H1 (cell line): ENCODE measurements at regions not wholly inside any gene's neighbourhood (a gene's known extent, or its start where the extent isn't known, plus 50 kb on each side); places are given as distances from the start of the nearest gene placed in this dataset.

Source experiments
- CTCF ChIA-PET: fragments of 300-600 bp; sonication (Branson Sonifier 250); formaldehyde crosslinking; loops from one replicate; lab custom pipeline; 2021; ENCODE audit not compliant: partially characterized antibody; lab: Charles Lee
- POLR2A ChIA-PET: fragments of 300-600 bp; sonication (Branson Sonifier 250); formaldehyde crosslinking; loops from one replicate; lab custom pipeline; 2021; ENCODE audit warnings: inconsistent platforms; ENCODE audit not compliant: partially characterized antibody; lab: Charles Lee
- DNase-seq, 2 experiments: peaks; one replicate each; pipeline versions ENCODE4 v3.0.0 to v3.0.0-alpha.2; 2010 to 2022; ENCODE audit warnings: low spot score in 2 of 2, low read depth in 1 of 2, mixed read lengths in 1 of 2
- FAIRE-seq: peaks from 2 replicates; lab custom pipeline; 2011; peaks lifted over from hg19 to GRCh38; lab: Jason Lieb, UNC
- H2AFZ ChIP-seq: 2 replicates; pipeline ENCODE4 v1.8.1; 2012; ENCODE audit warnings: low read length, inconsistent platforms
- H2AK5ac ChIP-seq: 2 replicates; pipeline ENCODE4 v1.6.1; 2013; ENCODE audit warnings: low read depth, low read length
- H2BK120ac ChIP-seq: replicated peaks from 2 replicates; pipeline ENCODE3; 2013; ENCODE audit warnings: low read depth, low read length, inconsistent platforms
- H2BK12ac ChIP-seq: 2 replicates; pipeline ENCODE4 v1.6.1; 2013; ENCODE audit warnings: low read depth, low read length
- H2BK15ac ChIP-seq: 2 replicates; pipeline ENCODE4 v1.6.1; 2013; ENCODE audit warnings: low read length
- H2BK20ac ChIP-seq: 2 replicates; pipeline ENCODE4 v1.6.1; 2013; ENCODE audit warnings: low read length
- H2BK5ac ChIP-seq: 2 replicates; pipeline ENCODE4 v1.6.1; 2013; ENCODE audit warnings: low read depth, low read length
- H3K14ac ChIP-seq: 2 replicates; pipeline ENCODE4 v1.6.1; 2013; ENCODE audit warnings: inconsistent platforms; ENCODE audit not compliant: insufficient read length
- H3K18ac ChIP-seq: 2 replicates; pipeline ENCODE4 v1.6.1; 2013; ENCODE audit warnings: low read length; ENCODE audit errors: extremely low read depth
- H3K23ac ChIP-seq: 2 replicates; pipeline ENCODE4 v1.6.1; 2013; ENCODE audit warnings: inconsistent platforms; ENCODE audit not compliant: insufficient read length
- H3K23me2 ChIP-seq: 2 replicates; pipeline ENCODE4 v1.6.1; 2013; ENCODE audit warnings: low read depth, low read length
- H3K27ac ChIP-seq: 2 replicates; pipeline ENCODE4 v1.6.1; 2011; ENCODE audit warnings: low read depth, low read length, inconsistent platforms
- H3K27me3 ChIP-seq, 4 experiments: replicated peaks in 1 of 4; 1 replicate in 1 of 4; 2 replicates in 3 of 4; pipeline versions ENCODE4 v1.6.1 to v1.8.1; 2011 to 2013; ENCODE audit warnings: low read length in 3 of 4, mild to moderate bottlenecking in 3 of 4, inconsistent platforms in 2 of 4, mixed read lengths in 2 of 4, moderate library complexity in 1 of 4; ENCODE audit not compliant: control insufficient read depth in 3 of 4, insufficient read depth in 3 of 4; ENCODE audit errors: extremely low read depth in 1 of 4
- H3K36me3 ChIP-seq, 4 experiments: 2 replicates each; pipeline versions ENCODE4 v1.6.1 to v1.8.1; 2011 to 2013; ENCODE audit warnings: mild to moderate bottlenecking in 4 of 4, low read length in 3 of 4, moderate library complexity in 2 of 4, control low read depth in 1 of 4, inconsistent platforms in 1 of 4; ENCODE audit not compliant: insufficient read depth in 4 of 4, control insufficient read depth in 2 of 4
- H3K4ac ChIP-seq: replicated peaks from 2 replicates; pipeline ENCODE3; 2013; ENCODE audit warnings: low read length, low read depth, mixed read lengths, inconsistent platforms; ENCODE audit not compliant: insufficient read length
- H3K4me1 ChIP-seq, 4 experiments: replicated peaks in 1 of 4; 1 replicate in 1 of 4; 2 replicates in 3 of 4; pipeline versions ENCODE4 v1.6.1 to v1.8.1; 2011 to 2013; ENCODE audit warnings: low read length in 3 of 4, inconsistent platforms in 2 of 4, mixed read lengths in 1 of 4; ENCODE audit not compliant: insufficient read depth in 4 of 4, control insufficient read depth in 3 of 4
- H3K4me2 ChIP-seq, 2 experiments: 2 replicates each; pipeline versions ENCODE4 v1.6.1 to v1.8.1; 2011 to 2013; ENCODE audit warnings: low read depth in 2 of 2, low read length in 2 of 2, control low read depth in 1 of 2, inconsistent platforms in 1 of 2, mild to moderate bottlenecking in 1 of 2; ENCODE audit not compliant: insufficient read depth in 1 of 2
- H3K4me3 ChIP-seq, 4 experiments: fragments of 200-600, 300-600 bp in 1 of 4; sonication (generic), shearing (Covaris generic), sonication (Bioruptor Twin) in 1 of 4; 2 replicates each; pipeline versions ENCODE4 v1.5.1 to v1.8.1; 2011 to 2016; ENCODE audit warnings: low read length in 4 of 4, low read depth in 3 of 4, control low read depth in 2 of 4, inconsistent platforms in 2 of 4, mild to moderate bottlenecking in 2 of 4, mixed read lengths in 1 of 4, moderate library complexity in 1 of 4; ENCODE audit not compliant: insufficient read depth in 2 of 4; ENCODE audit errors: extremely low read depth in 1 of 4
- H3K56ac ChIP-seq: replicated peaks from 2 replicates; pipeline ENCODE3; 2013; ENCODE audit warnings: low read depth, mild to moderate bottlenecking, mixed read lengths, low read length, inconsistent platforms; ENCODE audit not compliant: insufficient read length
- H3K79me1 ChIP-seq: 2 replicates; pipeline ENCODE4 v1.6.1; 2013; ENCODE audit warnings: low read depth, low read length, control low read depth
- H3K79me2 ChIP-seq, 2 experiments: 2 replicates each; pipeline versions ENCODE4 v1.6.1 to v1.8.1; 2012 to 2013; ENCODE audit warnings: low read length in 2 of 2, mild to moderate bottlenecking in 2 of 2, inconsistent platforms in 1 of 2; ENCODE audit not compliant: insufficient read depth in 2 of 2, control insufficient read depth in 1 of 2
- H3K9ac ChIP-seq, 4 experiments: replicated peaks in 1 of 4; 1 replicate in 1 of 4; 2 replicates in 3 of 4; pipeline versions ENCODE4 v1.6.1 to v1.8.1; 2011 to 2013; ENCODE audit warnings: low read depth in 3 of 4, low read length in 3 of 4, control low read depth in 2 of 4, mild to moderate bottlenecking in 2 of 4, moderate library complexity in 2 of 4, inconsistent platforms in 1 of 4; ENCODE audit errors: extremely low read depth in 1 of 4
- H3K9me3 ChIP-seq, 2 experiments: 2 replicates each; pipeline versions ENCODE4 v1.6.1 to v1.8.1; 2012 to 2013; ENCODE audit warnings: mild to moderate bottlenecking in 2 of 2, moderate library complexity in 2 of 2, control low read depth in 1 of 2, inconsistent platforms in 1 of 2, low read depth in 1 of 2, low read length in 1 of 2, mixed read lengths in 1 of 2; ENCODE audit not compliant: insufficient read depth in 2 of 2
- H4K20me1 ChIP-seq, 2 experiments: replicated peaks in 1 of 2; 2 replicates each; pipeline versions ENCODE3 to v1.8.1; 2011 to 2013; ENCODE audit warnings: inconsistent platforms in 2 of 2, low read length in 2 of 2, mild to moderate bottlenecking in 1 of 2; ENCODE audit not compliant: insufficient read depth in 2 of 2, control insufficient read depth in 1 of 2
- H4K5ac ChIP-seq: 2 replicates; pipeline ENCODE4 v1.6.1; 2013; ENCODE audit warnings: low read length, low read depth, mixed read lengths, inconsistent platforms; ENCODE audit not compliant: insufficient read length
- H4K8ac ChIP-seq: 2 replicates; pipeline ENCODE4 v1.8.0; 2013; ENCODE audit warnings: mild to moderate bottlenecking, moderate library complexity, low read length, inconsistent platforms; ENCODE audit not compliant: insufficient read depth; ENCODE audit errors: extremely low read depth
- H4K91ac ChIP-seq: replicated peaks from 2 replicates; pipeline ENCODE3; 2013; ENCODE audit warnings: low read length, mixed read lengths, inconsistent platforms; ENCODE audit not compliant: insufficient read length
- GABPA ChIP-seq: IDR thresholded peaks from 2 replicates; pipeline ENCODE4 v1.6.1; 2011; ENCODE audit warnings: mild to moderate bottlenecking, low read length, moderate library complexity, borderline replicate concordance; ENCODE audit not compliant: insufficient read depth
- HDAC2 ChIP-seq, 2 experiments: fragments of 300-600 bp in 1 of 2; sonication (generic) in 1 of 2; IDR thresholded peaks; 2 replicates each; pipeline ENCODE4 v1.6.1; 2011 to 2012; ENCODE audit warnings: low read depth in 2 of 2, low read length in 2 of 2, mild to moderate bottlenecking in 2 of 2, moderate library complexity in 2 of 2, borderline replicate concordance in 1 of 2, inconsistent platforms in 1 of 2
- YY1 ChIP-seq: IDR thresholded peaks from 2 replicates; pipeline ENCODE4 v1.6.1; 2011; ENCODE audit warnings: low read depth, mild to moderate bottlenecking, low read length
- WGBS, 2 experiments: shearing (Covaris generic) in 1 of 2; methylation state at CpG; one replicate each; pipeline versions ENCODE4 v1.1.6 to v1.1.7; 2013 to 2015; ENCODE audit warnings: low lambda C conversion rate in 2 of 2, mixed read lengths in 2 of 2, inconsistent platforms in 1 of 2, low coverage in 1 of 2, missing lambda C conversion rate in 1 of 2; ENCODE audit not compliant: insufficient replicate concordance in 2 of 2, insufficient coverage in 1 of 2, insufficient read length in 1 of 2; ENCODE audit errors: extremely low coverage in 1 of 2, missing lambda C conversion rate in 1 of 2; 5-methylcytosine and 5-hydroxymethylcytosine counted together

- Histone ChIP-seq H3K56ac (no peak overlapping the region), H4K20me1 (no peaks in the 10 kb centered on the region), H2BK15ac (no peak overlapping the region), H3K9me3 (no peaks in the 10 kb centered on the region), H3K79me2 (no peaks in the 10 kb centered on the region), H3K4me3 (no peak overlapping the region), H4K5ac (no peak overlapping the region), H3K4me1 (peaks cover 2 to 8% (median 2%) of the 10 kb centered on the region in 4 experiments; a peak in 5 of 7 replicates), H3K23ac (no peak overlapping the region), H3K14ac (no peak overlapping the region), H3K79me1 (no peaks in the 10 kb centered on the region), H2AFZ (no peak overlapping the region; the same call in 1 of the 2 replicates), H2BK12ac (no peak overlapping the region), H3K27me3 (0 out of 7 replicates have a peak, but pooled peaks cover 0 to 1% (median 0%) of the 10 kb centered on the region in 4 experiments), H3K18ac (no peak overlapping the region), H2BK120ac (no peak overlapping the region), H4K8ac (no peak overlapping the region), H3K4ac (no peak overlapping the region), H3K27ac (no peak overlapping the region), H2BK5ac (no peak overlapping the region), H4K91ac (no peak overlapping the region), H2AK5ac (no peak overlapping the region), H3K36me3 (no peaks in the 10 kb centered on the region), H3K4me2 (no peak overlapping the region), H2BK20ac (no peak overlapping the region), H3K9ac (no peak overlapping the region), H3K23me2 (no peaks in the 10 kb centered on the region)
- FAIRE-seq (no peak), DNase-seq (no peak)
- TF ChIP-seq HDAC2 (IDR thresholded peaks at IDR 0.05; ENCODE audit: borderline replicate concordance in 1 of 2, low read depth in 2 of 2, low read length in 2 of 2), result no peak
- peak; percentile 84 for TF ChIP-seq GABPA
- peak; percentile 61; the same call in 1 of the 2 replicates for TF ChIP-seq YY1
- WGBS, 2 experiments, result 83% methylated on average over 3 of the region's 3 CpGs; no CpG with 5 or more reads in 1 of the 2 experiments
- CTCF ChIA-PET, result no interaction called here
- POLR2A ChIA-PET, result interaction anchor here (1.1 kb wide), 1 partner anchor 13 kb away, joined by 3 read pairs; no protein-coding TSS in a partner anchor
These were observed 512.1 kb downstream of the RPS24 start for GRCh38 chr10:78545756-78546155.
